ELF-1 (cell line): ENCODE measurements at regions not wholly inside any gene's neighbourhood (a gene's known extent, or its start where the extent isn't known, plus 50 kb on each side); places are given as distances from the start of the nearest gene placed in this dataset.
"Not testable (repeated sequence)": the region's sequence is repeated elsewhere in the genome, so short reads cannot be mapped to it uniquely, and the experiment has no call there.

ENCODE experiments used
- DNase-seq: peaks from one replicate; pipeline ENCODE4 v3.0.0-alpha.2; 2016; ENCODE audit warnings: low read depth, low spot score

DNA sequence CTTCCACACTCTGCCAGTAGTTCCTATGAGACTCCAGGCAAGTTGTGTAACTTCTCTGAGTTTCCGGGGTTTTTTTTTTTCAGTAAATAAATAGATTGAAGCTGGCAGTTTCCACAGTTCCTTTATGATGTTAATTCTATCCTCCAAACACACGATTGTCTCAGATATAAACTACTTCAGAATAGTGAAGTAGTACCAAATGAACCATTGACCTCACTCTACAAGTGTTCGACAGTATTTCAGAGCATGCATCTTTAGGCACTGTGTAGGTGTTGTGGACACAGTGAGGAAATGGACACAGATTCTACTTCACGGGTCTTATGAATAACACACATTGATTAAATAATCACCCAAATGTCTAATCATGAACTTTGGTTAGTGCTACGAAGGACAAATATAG lies 136.1 kb upstream of the IGSF10 start:
- no peak for DNase-seq

DNA sequence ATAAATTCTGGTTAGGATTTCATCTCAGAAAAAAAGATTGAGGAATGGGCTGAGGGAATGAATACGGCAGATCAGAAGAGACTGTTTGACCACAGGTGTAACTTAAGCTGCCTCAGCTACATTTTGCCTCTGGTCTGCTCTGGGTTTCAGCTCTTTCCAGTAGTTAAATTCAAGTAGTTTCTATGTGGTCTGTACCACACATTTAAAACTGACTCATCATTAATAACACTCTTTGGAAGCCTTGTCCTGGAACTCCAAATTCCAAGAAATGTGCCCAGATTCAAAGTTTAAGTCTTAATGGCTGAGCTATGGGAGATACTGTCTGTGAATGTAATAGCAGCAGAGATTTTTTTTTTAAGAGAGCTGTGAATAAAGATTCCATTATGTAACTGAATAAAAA lies 133.1 kb upstream of the IGSF10 start:
- DNase-seq: no peak

DNA sequence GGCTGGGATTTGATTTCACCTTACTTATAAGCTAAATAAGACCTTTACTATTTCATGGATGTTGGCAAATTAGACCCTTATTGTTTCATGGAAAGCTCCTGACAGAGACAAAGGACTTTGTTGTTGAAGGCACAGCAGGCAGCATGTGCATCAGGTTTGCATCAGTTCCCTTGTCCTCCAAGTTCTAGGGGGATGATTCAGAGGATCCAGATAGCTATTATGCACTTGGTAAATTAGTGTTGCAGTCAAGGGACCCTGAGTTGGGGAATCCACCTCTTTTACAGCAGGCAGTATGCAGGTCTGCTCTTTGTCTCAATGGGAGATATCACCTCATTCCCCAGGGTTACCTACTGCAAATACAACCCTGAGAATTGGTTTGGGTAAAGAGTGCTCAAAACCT lies 131.4 kb upstream of the IGSF10 start:
- no peak for DNase-seq

DNA sequence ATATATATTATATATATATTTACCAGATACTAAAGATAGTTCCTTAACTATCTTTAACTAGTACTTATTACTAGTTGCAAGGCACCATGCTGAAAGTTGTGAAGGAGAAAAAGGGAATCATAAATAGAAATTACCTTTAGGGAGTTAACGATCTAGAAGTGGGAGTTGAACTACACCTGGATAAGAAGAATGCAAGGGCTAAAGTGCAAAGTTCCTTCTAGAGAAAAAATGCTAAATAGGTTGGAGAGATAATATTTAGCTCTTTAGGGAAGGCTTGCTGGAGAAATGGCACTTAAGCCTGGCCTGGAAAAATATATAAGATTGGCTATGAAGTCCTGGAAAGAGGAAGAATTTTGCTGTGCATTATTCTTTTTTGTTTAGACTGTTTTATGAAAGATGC lies 130.6 kb upstream of the IGSF10 start:
- DNase-seq: no peak

DNA sequence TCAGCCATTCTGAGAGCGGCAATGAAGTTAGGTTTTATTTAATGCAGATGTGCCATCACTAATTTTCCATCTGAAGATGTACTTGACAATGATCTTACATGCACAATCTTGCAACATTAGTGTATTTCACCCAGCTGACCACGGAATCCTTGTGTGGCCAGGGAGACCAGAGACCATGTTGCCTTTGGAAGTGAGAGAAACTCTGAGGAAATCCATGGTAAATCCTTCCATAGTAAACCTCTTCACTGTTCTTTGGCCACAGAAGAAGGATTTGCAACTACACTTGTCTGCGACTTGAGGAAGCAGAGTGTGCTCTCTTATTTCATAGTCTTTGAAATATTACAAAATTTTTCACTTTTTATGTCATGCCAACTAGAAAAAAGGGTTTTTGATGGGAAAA lies 128.4 kb upstream of the IGSF10 start:
- no peak for DNase-seq

DNA sequence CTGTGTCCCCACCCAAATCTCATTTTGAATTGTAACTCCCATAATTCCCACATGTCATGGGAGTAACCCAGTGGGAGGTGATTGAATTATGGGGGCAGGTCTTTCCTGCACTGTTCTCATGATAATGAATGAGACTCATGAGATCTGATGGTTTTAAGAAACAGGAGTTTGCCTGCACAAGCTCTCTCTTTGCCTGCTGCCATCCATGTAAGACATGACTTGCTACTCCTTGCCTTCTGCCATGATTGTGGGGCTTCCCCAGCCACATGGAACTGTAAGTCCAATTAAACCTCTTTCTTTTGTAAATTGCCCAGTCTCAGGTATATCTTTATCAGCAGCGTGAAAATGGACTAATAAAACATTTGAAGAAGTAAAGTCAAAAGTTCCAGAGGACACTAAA lies 126.8 kb upstream of the IGSF10 start:
- DNase-seq: not testable (repeated sequence)

DNA sequence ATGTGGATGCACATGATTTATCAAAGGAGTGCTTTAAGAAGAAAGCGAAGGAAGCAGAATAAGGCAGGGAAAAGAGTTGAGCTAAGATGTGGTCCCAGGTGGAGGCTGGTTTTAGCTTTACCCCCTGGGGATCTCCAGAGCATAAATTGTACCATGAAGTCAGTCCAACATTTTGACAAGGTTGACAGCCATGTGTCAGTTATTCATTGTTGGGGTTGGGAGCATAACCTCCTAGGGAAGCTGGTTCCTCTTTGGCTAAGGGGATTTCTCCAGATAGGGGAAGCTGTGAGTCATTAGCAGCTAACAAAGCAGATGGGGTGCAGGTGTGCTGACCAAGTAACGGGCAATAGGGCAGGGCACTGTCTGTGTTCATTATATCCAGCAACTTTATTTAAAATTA lies 123.7 kb upstream of the IGSF10 start:
- no peak for DNase-seq

DNA sequence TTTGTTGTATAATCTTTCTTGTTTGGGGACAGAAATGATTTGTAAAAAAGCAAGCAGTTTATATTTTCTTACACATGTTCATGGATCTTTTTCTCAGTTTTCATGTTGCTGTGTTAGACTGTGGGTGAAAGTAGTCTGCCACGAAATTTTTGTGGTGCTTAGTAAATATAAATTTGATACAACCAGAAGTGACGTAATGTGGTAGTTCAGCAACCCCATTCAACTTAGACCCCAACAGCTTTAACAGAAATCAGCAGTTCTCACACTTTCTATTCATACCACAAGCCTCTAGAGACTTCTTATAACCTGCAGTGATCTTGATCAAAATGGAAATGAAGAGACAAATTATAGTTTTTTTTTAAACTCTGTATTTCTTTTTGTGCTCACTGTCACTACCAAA lies 120.2 kb upstream of the IGSF10 start:
- no peak for DNase-seq

DNA sequence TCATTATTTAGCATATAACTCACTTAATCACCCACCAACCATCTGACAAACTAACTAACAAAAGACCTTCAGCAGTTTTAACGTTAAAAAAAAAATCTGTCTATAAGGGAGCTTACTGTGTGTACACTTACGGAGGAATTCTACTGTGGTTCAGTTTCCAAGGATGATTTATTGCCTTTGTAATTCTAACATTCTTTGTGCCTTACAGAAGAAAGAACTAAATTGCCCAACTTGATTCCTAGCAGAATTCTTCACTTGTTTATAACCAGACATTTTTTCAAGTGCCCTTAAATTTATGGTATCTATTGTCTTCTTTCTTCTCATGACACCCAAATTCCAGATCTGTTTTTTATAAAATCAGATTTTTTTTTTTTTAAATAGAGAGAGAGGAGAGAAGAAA lies 119.7 kb upstream of the IGSF10 start:
- DNase-seq: no peak

DNA sequence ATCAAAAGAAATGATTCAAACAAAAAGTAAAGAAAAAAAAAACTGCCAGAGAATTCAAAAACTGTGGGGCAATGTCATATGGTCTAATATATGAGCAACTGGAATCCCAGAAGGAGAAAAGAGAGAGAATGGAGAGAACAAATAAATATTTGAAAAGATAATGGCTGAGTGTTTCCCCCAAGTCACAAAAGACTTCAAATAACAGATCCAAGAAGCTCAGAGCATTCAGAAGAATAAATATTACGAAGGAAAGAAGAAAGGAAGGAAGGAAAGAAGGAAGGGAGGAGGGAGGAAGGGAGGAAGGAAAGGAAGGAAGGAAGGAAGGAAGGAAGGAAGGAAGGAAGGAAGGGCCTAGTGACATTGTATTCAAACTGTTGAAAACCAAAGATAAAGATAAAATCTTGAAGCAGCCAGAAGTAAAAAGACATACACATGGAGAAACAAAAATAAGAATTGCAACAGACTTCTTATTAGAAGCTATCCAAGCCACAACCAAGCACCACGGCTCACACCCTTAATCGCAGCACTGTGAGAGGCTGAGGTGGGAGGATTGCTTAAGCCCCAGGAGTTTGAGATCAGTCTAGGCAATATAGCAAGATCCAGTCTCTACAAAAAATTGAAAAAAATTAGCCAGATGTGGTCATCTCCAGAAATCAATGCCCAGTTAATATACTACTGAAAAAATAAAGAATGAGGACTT lies 118.9 kb upstream of the IGSF10 start:
- no peak for DNase-seq

DNA sequence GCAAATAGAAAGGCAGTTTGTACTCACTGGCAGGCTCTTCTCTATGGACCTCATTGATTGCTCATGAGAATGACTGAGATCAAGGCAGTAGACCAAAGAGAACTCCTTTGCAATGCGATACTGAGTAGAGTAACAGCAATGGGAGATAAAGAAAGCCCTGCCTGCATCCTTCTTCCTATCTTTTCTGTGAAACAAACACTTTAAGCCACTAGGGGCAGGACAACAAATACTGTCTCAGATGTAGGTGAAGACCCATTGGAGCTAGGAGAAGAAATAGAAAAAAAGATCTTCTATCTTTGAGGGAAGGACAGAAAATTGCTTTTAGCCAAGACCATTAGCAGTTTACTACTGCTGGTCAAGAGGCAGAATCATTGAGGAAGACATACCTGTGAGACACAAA lies 117.6 kb upstream of the IGSF10 start:
- DNase-seq: no peak

DNA sequence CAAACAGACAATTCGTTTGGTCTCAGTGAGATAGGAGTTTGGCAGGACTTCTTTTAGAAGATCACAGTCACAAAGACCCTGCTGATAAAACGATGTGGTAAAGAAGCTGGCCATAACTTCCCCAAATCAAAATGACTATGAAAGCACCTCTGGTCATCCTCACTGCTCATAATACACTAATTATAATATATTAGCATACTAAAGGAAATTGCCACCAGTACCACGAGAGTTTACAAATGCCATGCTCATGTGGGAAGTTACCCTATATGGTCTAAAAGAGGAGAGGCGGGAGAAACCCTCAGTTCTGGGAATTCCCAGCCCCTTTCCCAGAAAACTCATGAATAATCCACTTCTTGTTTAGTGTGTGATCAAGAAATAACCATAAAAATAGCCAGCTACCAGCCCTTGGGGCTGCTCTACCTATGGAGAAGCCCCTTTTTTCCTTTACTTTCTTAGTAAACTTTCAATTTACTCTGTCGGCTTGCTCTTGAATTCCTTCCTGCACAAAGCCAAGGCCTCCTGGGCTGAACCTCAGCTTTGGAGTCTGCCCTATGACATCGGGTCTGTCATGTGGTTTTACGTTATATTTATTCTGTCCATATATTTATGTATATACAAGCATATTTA lies 115.8 kb upstream of the IGSF10 start:
- no peak for DNase-seq

DNA sequence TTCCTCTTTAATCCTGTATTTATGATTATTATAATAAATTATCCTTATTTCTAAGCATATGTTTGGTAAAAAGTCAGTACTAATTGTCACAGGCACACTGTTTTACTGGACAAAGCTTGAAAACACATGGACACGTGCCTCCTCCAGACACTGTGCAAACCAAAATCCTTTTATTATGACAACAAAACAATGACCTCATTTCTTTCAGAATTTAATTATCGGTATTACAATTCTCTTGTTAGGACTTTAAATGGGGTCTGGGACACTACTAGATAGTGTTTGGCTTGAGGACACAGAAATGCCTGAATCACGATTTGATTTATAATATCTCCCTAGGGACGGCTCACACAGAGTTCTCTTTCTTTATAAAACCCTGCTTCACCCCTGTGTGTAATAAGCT lies 107.3 kb upstream of the IGSF10 start:
- DNase-seq: no peak

DNA sequence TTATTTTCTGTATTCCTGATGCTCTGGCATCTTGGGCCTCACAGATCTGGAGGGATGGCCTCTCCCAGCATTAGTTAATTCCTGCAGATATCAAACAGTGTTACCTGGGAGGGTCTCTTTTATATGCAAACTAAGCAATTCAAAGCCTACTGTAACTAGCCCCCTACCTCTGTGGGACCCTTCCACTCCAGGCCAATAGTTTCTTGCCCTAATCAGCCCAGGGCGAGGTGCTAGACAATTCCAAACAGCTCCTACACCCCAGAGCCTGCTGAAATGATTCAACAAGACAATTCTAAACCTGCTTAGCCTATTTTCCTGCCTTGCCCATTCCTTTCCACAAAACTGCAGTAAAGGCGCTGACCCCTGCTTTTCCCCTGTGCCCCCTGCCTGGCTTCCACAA lies 106.6 kb upstream of the IGSF10 start:
- peak; percentile 26 for DNase-seq

DNA sequence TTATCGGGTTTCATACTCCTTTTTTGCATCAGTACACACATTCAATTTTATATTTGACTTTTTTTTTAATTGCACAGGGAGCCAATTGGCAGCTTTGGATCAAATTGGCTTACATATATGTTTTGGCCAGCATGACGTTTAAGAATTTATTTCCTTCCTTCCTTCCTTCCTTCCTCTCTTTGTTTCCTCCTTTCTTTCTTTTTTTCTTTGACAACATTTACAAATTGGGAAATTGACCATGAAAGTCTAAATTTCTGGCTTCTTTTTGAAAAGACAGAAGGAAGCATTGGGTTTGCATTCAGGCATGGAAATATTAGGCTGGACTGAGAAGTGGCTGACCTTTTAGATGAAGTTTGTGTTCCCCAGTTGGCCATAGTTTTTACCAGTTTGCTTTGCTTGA lies 103.4 kb upstream of the IGSF10 start:
- DNase-seq: no peak

DNA sequence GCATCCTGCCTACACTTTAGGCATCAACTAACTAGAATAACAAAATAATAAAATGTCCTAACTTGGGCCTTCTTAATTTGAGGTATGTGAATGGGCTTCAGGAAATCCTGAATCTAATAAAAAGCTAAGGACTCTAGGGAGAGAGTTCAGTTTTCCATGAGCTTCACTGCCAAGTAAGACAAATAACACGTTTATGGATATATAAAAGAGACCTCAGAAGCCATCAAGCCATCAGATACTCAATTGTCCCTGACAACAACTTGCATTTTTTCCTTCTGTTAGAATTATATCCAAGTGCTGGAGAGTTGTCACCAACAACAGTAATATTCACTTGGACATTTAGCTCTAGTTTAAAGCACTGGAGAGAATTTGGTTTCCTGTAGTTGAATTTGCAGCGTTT lies 102.4 kb upstream of the IGSF10 start:
- DNase-seq: no peak

DNA sequence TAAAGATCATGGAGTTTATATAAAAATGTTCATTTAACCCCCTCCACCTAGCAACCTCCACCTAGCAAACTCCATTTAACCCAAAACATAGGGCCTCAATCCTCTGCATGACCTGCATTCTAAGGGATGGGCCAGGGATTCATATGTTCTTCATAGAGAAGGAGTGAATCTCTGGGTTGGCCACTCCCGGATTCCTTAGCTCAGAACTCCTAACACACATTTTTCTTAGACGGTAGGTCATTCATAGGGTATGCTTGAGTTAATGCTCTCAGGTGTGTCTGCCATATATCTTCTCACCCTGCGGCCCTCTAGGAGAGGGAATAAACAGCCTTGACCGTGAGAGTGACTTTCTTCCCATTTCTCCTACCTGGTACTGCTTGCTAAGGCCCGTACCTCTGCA lies 102.0 kb upstream of the IGSF10 start:
- DNase-seq: no peak

DNA sequence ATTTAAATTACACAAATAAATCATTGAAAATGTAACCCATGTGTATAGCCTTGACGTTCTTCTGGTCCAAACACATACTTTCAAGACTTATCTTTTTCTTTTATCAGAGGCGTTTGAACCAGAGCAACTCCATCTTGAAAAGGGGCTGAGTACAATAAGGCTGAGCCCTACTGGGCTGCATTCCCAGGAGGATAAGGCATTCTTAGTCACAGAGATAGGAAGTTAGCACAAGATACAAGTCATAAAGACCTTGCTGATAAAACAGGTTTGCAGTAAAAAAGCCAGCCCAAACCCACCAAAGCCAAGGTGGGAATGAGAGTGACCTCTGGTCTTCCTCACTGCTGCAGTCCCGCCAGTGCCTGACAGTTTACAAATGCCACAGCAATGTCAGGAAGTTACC lies 101.0 kb upstream of the IGSF10 start:
- peak; percentile 42 for DNase-seq

DNA sequence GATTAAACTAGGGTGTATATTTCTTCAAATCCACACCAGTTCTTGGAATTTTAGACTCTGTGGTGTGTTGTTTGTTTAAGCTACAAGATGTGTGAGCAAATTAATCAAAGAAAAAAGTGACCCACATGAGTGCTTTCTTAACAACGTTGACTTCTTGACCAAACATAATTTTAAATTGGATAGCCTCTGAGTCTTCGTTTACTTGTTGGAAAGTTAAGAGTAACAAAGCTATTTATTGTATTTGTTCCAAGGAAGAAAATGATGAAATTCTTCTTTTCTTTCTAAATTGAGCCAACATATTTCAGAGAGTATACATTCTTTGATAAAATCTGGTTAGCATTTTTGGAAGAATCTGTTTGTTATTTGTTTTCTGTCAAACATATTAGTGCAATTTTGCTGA lies 99.9 kb upstream of the IGSF10 start:
- DNase-seq: no peak

DNA sequence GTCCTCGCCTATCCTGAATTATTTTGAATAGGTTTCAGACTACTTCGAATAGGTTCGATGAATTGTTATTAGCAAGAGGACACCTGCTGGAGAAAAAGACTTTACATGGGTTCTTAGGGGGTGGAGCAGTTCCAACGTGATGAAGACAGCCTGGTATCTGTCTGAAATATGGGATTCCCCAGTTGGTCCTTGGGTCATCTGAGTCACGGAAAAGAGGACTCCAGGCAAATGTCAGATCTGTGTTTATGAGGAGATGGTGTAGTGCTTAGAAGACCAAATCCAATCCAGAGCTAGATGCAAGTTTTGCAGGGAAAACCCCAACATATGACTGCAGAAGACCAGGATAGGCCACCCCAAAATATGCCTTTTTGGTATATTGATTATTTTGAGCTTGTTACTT lies 98.9 kb upstream of the IGSF10 start:
- no peak for DNase-seq

DNA sequence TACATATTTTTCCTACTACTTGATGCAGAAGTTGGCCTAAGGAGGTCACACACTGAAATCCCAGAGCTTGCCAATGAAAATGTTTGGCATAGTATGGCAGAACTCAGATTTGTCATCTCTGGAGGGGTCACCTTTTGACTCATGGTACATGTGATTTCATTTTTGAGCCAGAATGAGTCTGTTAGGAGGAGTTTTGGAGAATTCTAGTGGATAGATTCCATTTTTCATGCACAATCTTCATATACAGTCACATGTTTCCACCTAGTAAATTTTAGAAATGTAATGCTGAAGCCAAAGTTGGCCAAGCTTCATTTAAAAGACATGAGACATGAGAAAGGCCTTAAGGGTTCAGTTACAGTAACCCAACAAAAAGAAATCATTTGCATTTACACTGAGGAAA lies 97.8 kb upstream of the IGSF10 start:
- DNase-seq: no peak

DNA sequence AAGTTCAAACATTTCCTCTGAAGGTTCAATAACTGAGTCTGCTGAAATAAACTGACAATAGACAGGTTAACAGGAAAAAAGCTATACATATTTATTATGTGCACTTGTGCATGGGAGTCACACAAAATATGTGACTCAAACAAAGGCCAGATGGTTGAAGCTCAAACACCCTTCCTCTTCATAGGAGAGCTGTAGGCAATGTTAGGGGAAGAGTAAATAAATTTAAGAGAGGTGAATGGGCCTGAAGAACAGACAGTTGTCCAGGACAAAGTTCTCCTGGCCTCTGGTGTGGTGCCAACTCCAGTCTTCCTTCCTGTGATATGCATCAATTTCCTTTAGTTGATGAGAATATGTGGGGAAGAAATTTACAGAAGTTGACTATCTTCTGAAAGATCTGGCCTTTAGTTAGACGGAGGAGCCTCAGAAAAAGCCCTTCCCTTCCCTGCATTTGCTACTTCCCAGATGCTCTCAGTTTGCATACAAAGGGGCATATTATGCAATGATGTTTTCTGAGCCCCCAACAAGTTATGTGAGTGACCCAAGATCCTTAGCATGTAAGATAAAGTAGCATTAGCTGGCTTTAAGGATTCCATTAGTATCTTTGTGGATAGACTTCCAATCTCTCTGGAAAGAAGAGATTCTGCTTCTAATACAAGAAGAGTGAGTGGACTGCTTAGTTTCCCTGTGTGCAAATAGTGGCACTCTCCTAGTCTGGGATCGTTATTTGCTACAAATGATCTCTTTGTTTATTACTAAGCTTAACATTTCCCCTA lies 96.4 kb upstream of the IGSF10 start:
- no peak for DNase-seq

DNA sequence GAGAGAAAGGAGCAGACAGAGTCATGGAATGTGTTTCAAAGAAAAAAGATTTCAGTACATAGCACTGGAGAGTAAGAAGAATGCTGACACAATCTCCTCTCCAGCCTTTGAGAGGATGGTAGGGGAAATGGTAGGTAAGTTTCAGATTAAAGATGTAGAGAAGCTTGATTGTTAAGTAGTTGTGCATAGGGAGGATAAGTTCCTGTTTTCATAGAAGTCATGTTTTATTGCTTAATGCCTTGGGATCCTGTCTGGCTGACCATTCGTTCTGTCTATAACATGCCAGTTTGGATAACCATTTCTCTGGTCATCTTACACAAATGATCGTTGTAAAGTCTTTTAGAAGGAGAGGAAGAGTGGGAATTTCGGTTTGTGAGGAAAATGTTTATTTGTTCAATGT lies 95.7 kb upstream of the IGSF10 start:
- no peak for DNase-seq
